Ovary (tissue), 7 donors: ENCODE measurements at regions not wholly inside any gene's neighbourhood (a gene's known extent, or its start where the extent isn't known, plus 50 kb on each side); places are given as distances from the start of the nearest gene placed in this dataset.

Source experiments
- DNase-seq, 5 donors: peaks; one replicate each; pipeline ENCODE4 v3.0.0-alpha.2; 2019 to 2020
- H3K27ac ChIP-seq, 2 donors: fragments of 200-600 bp; one replicate each; pipeline versions ENCODE4 v1.5.1 to v1.8.0; 2019 to 2022
- H3K27me3 ChIP-seq: fragments of 200-600 bp; one replicate; pipeline ENCODE4 v1.8.0; 2022
- H3K36me3 ChIP-seq: fragments of 200-600 bp; sonication (generic); one replicate; pipeline ENCODE4 v1.5.1; 2019
- H3K4me1 ChIP-seq: one replicate; pipeline ENCODE4 v1.8.1; 2013; ENCODE audit warnings: mild to moderate bottlenecking, moderate library complexity; ENCODE audit not compliant: insufficient read depth
- H3K4me3 ChIP-seq: fragments of 200-600 bp; sonication (generic); one replicate; pipeline ENCODE4 v1.5.1; 2017
- H3K9me3 ChIP-seq, 2 donors: fragments of 200-600 bp in 1 of 2; sonication (generic) in 1 of 2; one replicate each; pipeline versions ENCODE4 v1.5.1 to v1.8.1; 2013 to 2019; ENCODE audit warnings: mild to moderate bottlenecking in 1 of 2, moderate library complexity in 1 of 2
- CTCF ChIP-seq, 3 donors: fragments of 450-650 bp in 2 of 3; fragments of 200-600 bp in 1 of 3; IDR thresholded peaks; one replicate each; pipeline versions ENCODE4 v1.5.1 to v1.8.0; 2016 to 2022; ENCODE audit warnings: antibody characterized with exemption in 3 of 3, mild to moderate bottlenecking in 1 of 3
- EP300 ChIP-seq: sonication (generic); formaldehyde crosslinking; IDR thresholded peaks from one replicate; pipeline ENCODE4 v1.6.1; 2017; ENCODE audit warnings: antibody characterized with exemption
- POLR2A ChIP-seq: fragments of 450-650 bp; IDR thresholded peaks from one replicate; pipeline ENCODE4 v1.6.1; 2017; ENCODE audit warnings: antibody characterized with exemption, mild to moderate bottlenecking, moderate library complexity
- WGBS, 3 donors: extraction: QIAGEN DNeasy Blood & Tissue Kit in 1 of 3; methylation state at CpG; one replicate each; pipeline versions ENCODE4 v1.1.5 to v1.1.7; 2013 to 2017; 5-methylcytosine and 5-hydroxymethylcytosine counted together
- intact Hi-C, 4 donors: fragments of 100-400 bp; cut with DNase I; formaldehyde crosslinking; loops; one replicate each; pipeline versions ENCODE4 v1.11.0 to v1.15.1; 2022 to 2023
- donor health status: DM: no; HTN: no; CAD: no; lungs with moderate emphysema.
- donor health status: DM: no; HTN: no; CAD: no.
- donor health status: Bipolar disorder and iron deficiency.
- donor health status: DM: no; HTN: no; CAD: no.
- donor health status: DM: yes; HTN: yes; CAD: no.

- WGBS, 3 donors, result 86 to 91% (median 87%) methylated on average over 5 of the region's 5 CpGs
- no peaks in the 10 kb centered on the region for H3K4me1 ChIP-seq
Measured at GRCh38 chr7:82694022-82694421, 250.4 kb upstream of the CACNA2D1 start.

GRCh38 chr7:82690929-82691328, 247.4 kb upstream of the CACNA2D1 start:
- TF ChIP-seq EP300, result no peak
- no peak for TF ChIP-seq POLR2A
- TF ChIP-seq CTCF (IDR thresholded peaks at IDR 0.05), result no peak
- 80 to 81% (median 80%) methylated on average over 7 of the region's 7 CpGs for WGBS, 3 donors
- Histone ChIP-seq H3K4me3 (no peak overlapping the region), H3K36me3 (no peaks in the 10 kb centered on the region), H3K4me1 (no peaks in the 10 kb centered on the region), H3K27me3 (no peaks in the 10 kb centered on the region), H3K9me3 (no peaks in the 10 kb centered on the region), H3K27ac (no peak overlapping the region)
- intact Hi-C loops, result no loop called here
- DNase-seq, result no peak

More at GRCh38 chr7:82694022-82694421, 250.4 kb upstream of the CACNA2D1 start:
- Histone ChIP-seq H3K36me3 (no peaks in the 10 kb centered on the region), H3K27ac (no peak overlapping the region), H3K9me3 (no peaks in the 10 kb centered on the region), H3K4me3 (no peak overlapping the region), H3K27me3 (no peaks in the 10 kb centered on the region)
- TF ChIP-seq POLR2A, result no peak
- TF ChIP-seq EP300, result no peak
- no peak for TF ChIP-seq CTCF (IDR thresholded peaks at IDR 0.05)
- intact Hi-C loops, result no loop called here
- no peak for DNase-seq

GRCh38 chr7:82685214-82685613, 241.6 kb upstream of the CACNA2D1 start:
- no peaks in the 10 kb centered on the region for H3K27me3 ChIP-seq
- no peak for TF ChIP-seq POLR2A
- TF ChIP-seq EP300, result no peak
- no peak for TF ChIP-seq CTCF (IDR thresholded peaks at IDR 0.05)
- 80 to 89% (median 82%) methylated on average over 1 of the region's 1 CpG for WGBS, 3 donors
- H3K27ac ChIP-seq, result no peak overlapping the region
- no peak for DNase-seq
- intact Hi-C loops, result no loop called here
- no peaks in the 10 kb centered on the region for H3K9me3 ChIP-seq
- H3K4me3 ChIP-seq, result no peak overlapping the region
- no peaks in the 10 kb centered on the region for H3K36me3 ChIP-seq
- no peaks in the 10 kb centered on the region for H3K4me1 ChIP-seq

- no peak for DNase-seq
- Histone ChIP-seq H3K4me3 (no peak overlapping the region), H3K27me3 (no peaks in the 10 kb centered on the region), H3K27ac (no peak overlapping the region), H3K9me3 (no peaks in the 10 kb centered on the region), H3K36me3 (no peaks in the 10 kb centered on the region), H3K4me1 (no peaks in the 10 kb centered on the region)
- 56 to 66% (median 64%) methylated on average over 2 of the region's 2 CpGs for WGBS, 3 donors
- intact Hi-C loops, result no loop called here
- TF ChIP-seq POLR2A, result no peak
- TF ChIP-seq CTCF (IDR thresholded peaks at IDR 0.05), result no peak
- no peak for TF ChIP-seq EP300
Measured at GRCh38 chr7:82678716-82679115, 235.1 kb upstream of the CACNA2D1 start.

GRCh38 chr7:82678259-82678658, 234.7 kb upstream of the CACNA2D1 start:
- Histone ChIP-seq H3K9me3 (no peaks in the 10 kb centered on the region), H3K4me3 (no peak overlapping the region), H3K4me1 (no peaks in the 10 kb centered on the region), H3K27me3 (no peaks in the 10 kb centered on the region), H3K27ac (no peak overlapping the region), H3K36me3 (no peaks in the 10 kb centered on the region)
- 63 to 73% (median 70%) methylated on average over 6 of the region's 6 CpGs for WGBS, 3 donors
- TF ChIP-seq POLR2A (no peak), CTCF (IDR thresholded peaks at IDR 0.05) (no peak)
- intact Hi-C loops, result no loop called here
- DNase-seq, result no peak
